HCT116 (cell line): ENCODE measurements at regions not wholly inside any gene's neighbourhood (a gene's known extent, or its start where the extent isn't known, plus 50 kb on each side); places are given as distances from the start of the nearest gene placed in this dataset.

Experiments
- ATAC-seq: fragments of 200-7000 bp; cut with Tn5 transposase; 2 replicates; pipeline ENCODE4 v1.9.1; 2020; ENCODE audit warnings: mild to moderate bottlenecking, moderate library complexity
- BruUV-seq: library from RNA; stranded (reverse); fragments of 400-500 nt; replicated peaks from 2 replicates; lab custom pipeline; 2021; lab: Mats Ljungman, UMichigan
- CTCF ChIA-PET: fragments of 300-600 bp; sonication (Branson Sonifier 250); formaldehyde crosslinking; loops from one replicate; lab custom pipeline; 2021; ENCODE audit warnings: antibody characterized with exemption; lab: Charles Lee
- POLR2A ChIA-PET: fragments of 300-600, 350-600 bp; sonication (Branson Sonifier 250); formaldehyde crosslinking; loops from one replicate; lab custom pipeline; 2021; ENCODE audit warnings: antibody characterized with exemption; lab: Charles Lee
- RAD21 ChIA-PET, 2 experiments: fragments of 300-600 bp; sonication (Branson Sonifier 250); formaldehyde crosslinking; loops; one replicate each; lab custom pipeline; 2023; ENCODE audit warnings: low total read pairs in 2 of 2; ENCODE audit not compliant: uncharacterized antibody in 2 of 2, unreplicated experiment in 2 of 2, low non-redundant PET in 1 of 2; lab: Charles Lee
- DNase-seq: peaks from one replicate; pipeline ENCODE4 v3.0.0-alpha.2; 2010; ENCODE audit warnings: low read depth, low spot score
- H2AFZ ChIP-seq: fragments of 200-600 bp; shearing (Covaris generic), sonication (generic); 2 replicates; pipeline ENCODE4 v1.6.1; 2017; ENCODE audit warnings: low read depth, mixed run types, mixed read lengths, antibody characterized with exemption, low read length; ENCODE audit not compliant: poor library complexity, severe bottlenecking
- H3K27ac ChIP-seq: 2 replicates; pipeline ENCODE4 v1.5.1; 2012; ENCODE audit warnings: low read depth, low read length
- H3K27me3 ChIP-seq: fragments of 200-600 bp; sonication (generic); 2 replicates; pipeline ENCODE4 v1.6.1; 2016; ENCODE audit warnings: mixed run types, low read length, mixed read lengths; ENCODE audit not compliant: insufficient read depth
- H3K36me3 ChIP-seq, 2 experiments: fragments of 200-500 bp in 1 of 2; fragments of 200-600 bp in 1 of 2; sonication (Bioruptor generic) in 1 of 2; sonication (generic) in 1 of 2; 2 replicates each; pipeline versions ENCODE4 v1.5.1 to v1.6.1; 2014 to 2016; ENCODE audit warnings: low read length in 2 of 2, inconsistent platforms in 1 of 2, mixed read lengths in 1 of 2, mixed run types in 1 of 2; ENCODE audit not compliant: insufficient read depth in 2 of 2, control insufficient read depth in 1 of 2
- H3K4me1 ChIP-seq, 2 experiments: fragments of 200-600 bp in 1 of 2; sonication (generic) in 1 of 2; 2 replicates each; pipeline versions ENCODE4 v1.5.1 to v1.6.1; 2012 to 2017; ENCODE audit warnings: low read length in 2 of 2, inconsistent platforms in 1 of 2, mild to moderate bottlenecking in 1 of 2, mixed read lengths in 1 of 2, mixed run types in 1 of 2, moderate library complexity in 1 of 2; ENCODE audit not compliant: insufficient read depth in 2 of 2, control insufficient read depth in 1 of 2
- H3K4me2 ChIP-seq: fragments of 200-600 bp; sonication (generic); 2 replicates; pipeline ENCODE4 v1.6.1; 2017; ENCODE audit warnings: mixed run types, low read length, mixed read lengths
- H3K4me3 ChIP-seq, 2 experiments: fragments of 200-600 bp in 1 of 2; sonication (generic) in 1 of 2; replicated peaks in 1 of 2; 2 replicates each; pipeline ENCODE4 v1.5.1; 2011 to 2016; ENCODE audit warnings: low read length in 2 of 2, control low read depth in 1 of 2, low read depth in 1 of 2, mild to moderate bottlenecking in 1 of 2, mixed read lengths in 1 of 2, mixed run types in 1 of 2
- H3K79me2 ChIP-seq: fragments of 200-600 bp; sonication (generic); 2 replicates; pipeline ENCODE4 v1.6.1; 2017; ENCODE audit warnings: mild to moderate bottlenecking, mixed run types, low read length, moderate library complexity, mixed read lengths; ENCODE audit not compliant: insufficient read depth
- H3K9ac ChIP-seq: fragments of 200-600 bp; sonication (generic); 2 replicates; pipeline ENCODE4 v1.6.1; 2016; ENCODE audit warnings: low read length, mixed read lengths
- H3K9me2 ChIP-seq: fragments of 200-600 bp; sonication (generic), shearing (Covaris generic); 2 replicates; pipeline ENCODE4 v1.6.1; 2017; ENCODE audit warnings: mixed run types, mild to moderate bottlenecking, moderate library complexity; ENCODE audit not compliant: insufficient read depth
- H3K9me3 ChIP-seq, 2 experiments: fragments of 200-500 bp in 1 of 2; fragments of 200-600 bp in 1 of 2; sonication (Bioruptor generic) in 1 of 2; sonication (generic) in 1 of 2; 2 replicates each; pipeline ENCODE4 v1.6.1; 2014 to 2017; ENCODE audit warnings: low read length in 2 of 2, mixed read lengths in 2 of 2, inconsistent platforms in 1 of 2, low read depth in 1 of 2, mild to moderate bottlenecking in 1 of 2, mixed run types in 1 of 2, moderate library complexity in 1 of 2; ENCODE audit not compliant: control insufficient read depth in 1 of 2, insufficient read depth in 1 of 2
- H4K20me1 ChIP-seq: fragments of 200-600 bp; sonication (generic), shearing (Covaris generic); 2 replicates; pipeline ENCODE4 v1.6.1; 2017; ENCODE audit warnings: mixed run types, mild to moderate bottlenecking, moderate library complexity; ENCODE audit not compliant: insufficient read depth
- FOSL1 ChIP-seq: IDR thresholded peaks from 2 replicates; pipeline ENCODE4 v1.6.1; 2012; ENCODE audit warnings: low read depth
- JUND ChIP-seq: IDR thresholded peaks from 2 replicates; pipeline ENCODE4 v1.6.1; 2012
- POLR2AphosphoS5 ChIP-seq: IDR thresholded peaks from 2 replicates; pipeline ENCODE4 v1.6.1; 2011; ENCODE audit warnings: mild to moderate bottlenecking, low read depth, low read length, moderate library complexity
- SIN3A ChIP-seq: IDR thresholded peaks from 2 replicates; pipeline ENCODE4 v1.6.1; 2012; ENCODE audit warnings: low read depth
- SP1 ChIP-seq: IDR thresholded peaks from 2 replicates; pipeline ENCODE4 v1.6.1; 2012; ENCODE audit warnings: low read depth
- YY1 ChIP-seq: IDR thresholded peaks from 2 replicates; pipeline ENCODE4 v1.6.1; 2011; ENCODE audit warnings: low read length, low read depth, moderate library complexity, mild to moderate bottlenecking; ENCODE audit not compliant: insufficient replicate concordance; ENCODE audit errors: extremely low read depth
- intact Hi-C: fragments of 100-400 bp; cut with micrococcal nuclease; formaldehyde crosslinking; loops from 2 replicates; pipeline ENCODE4 v1.10.0; 2022
- TF ChIP-seq, protein P1 (sequence below): IDR thresholded peaks from 2 replicates; pipeline ENCODE4 v1.6.1; 2011; ENCODE audit warnings: mild to moderate bottlenecking, low read length, moderate library complexity; ENCODE audit not compliant: insufficient replicate concordance; ENCODE audit errors: extremely low read depth

DNA sequence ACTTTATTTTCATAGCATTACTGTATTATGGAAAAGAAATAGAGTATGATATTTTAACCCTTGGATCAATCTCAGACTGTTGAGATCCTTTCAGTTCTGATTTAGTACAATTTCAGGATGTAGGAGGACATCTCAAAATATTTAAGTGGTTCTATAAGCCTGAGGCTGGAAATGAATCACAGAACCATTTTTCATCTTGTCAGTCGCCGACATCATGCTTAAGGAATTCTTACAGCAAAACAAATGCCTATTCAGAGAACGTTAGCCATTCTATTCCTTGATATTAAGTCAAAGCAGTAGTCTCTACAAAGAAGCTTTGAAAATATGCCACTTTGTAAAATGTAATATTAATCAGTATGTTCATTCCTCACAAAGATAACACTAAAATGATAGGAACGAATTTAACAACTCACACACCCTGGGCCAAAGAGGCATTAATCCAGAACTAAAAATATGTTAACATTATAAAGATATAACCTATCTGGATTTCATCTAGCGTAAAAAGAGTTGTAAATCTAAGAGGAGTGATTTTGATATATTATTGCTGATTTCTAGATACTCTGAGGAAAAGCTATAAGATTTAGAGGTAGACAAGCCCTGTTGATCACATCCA, 152.0 kb downstream of the GASK1B start:
- Histone ChIP-seq H3K27ac (no peak overlapping the region), H3K27me3 (no peaks in the 10 kb centered on the region), H3K4me1 (peaks cover 4 to 26% of the 10 kb centered on the region in 2 experiments), H3K9me2 (no peaks in the 10 kb centered on the region), H2AFZ (peak overlapping the region; percentile 64), H3K4me2 (peak overlapping the region; percentile 45), H4K20me1 (no peaks in the 10 kb centered on the region), H3K9ac (no peak overlapping the region), H3K9me3 (no peaks in the 10 kb centered on the region), H3K4me3 (no peak overlapping the region), H3K79me2 (no peaks in the 10 kb centered on the region), H3K36me3 (no peaks in the 10 kb centered on the region)
- ATAC-seq (peak; percentile 62), DNase-seq (peak; percentile 47)
- TF ChIP-seq JUND = peak; percentile 42; the same call in 1 of the 2 replicates
- no peak for TF ChIP-seq YY1
- peak; percentile 28; the same call in 1 of the 2 replicates for TF ChIP-seq SP1
- no peak for TF ChIP-seq POLR2AphosphoS5
- peak; percentile 44 for TF ChIP-seq FOSL1
- no TSS peak for BruUV-seq
- ChIA-PET POLR2A (no interaction called here), RAD21 (no interaction called here), CTCF (no interaction called here)
- intact Hi-C loops = no loop called here

DNA sequence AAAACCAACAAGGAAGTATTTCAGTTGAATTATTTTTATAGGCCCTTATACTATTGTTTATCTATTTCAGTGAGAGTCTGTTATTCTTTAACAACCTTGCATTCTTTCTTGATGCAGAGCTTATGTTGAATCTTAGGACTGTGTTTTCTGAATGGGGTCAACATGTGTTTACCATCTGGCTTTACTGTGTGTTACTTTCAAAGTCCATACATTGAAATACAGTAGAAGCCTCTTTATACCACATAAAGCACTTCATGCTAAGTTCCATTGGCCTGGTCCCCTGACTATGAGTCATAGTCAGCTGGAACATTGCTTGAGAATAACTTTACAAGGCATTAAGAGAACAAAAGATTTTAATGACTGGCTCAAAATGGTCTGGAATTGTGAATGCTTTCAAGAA, 152.6 kb downstream of the GASK1B start:
- TF ChIP-seq JUND (peak; percentile 42), SIN3A (no peak), FOSL1 (peak; percentile 60; the same call in 1 of the 2 replicates)
- TF ChIP-seq, protein P1, sequence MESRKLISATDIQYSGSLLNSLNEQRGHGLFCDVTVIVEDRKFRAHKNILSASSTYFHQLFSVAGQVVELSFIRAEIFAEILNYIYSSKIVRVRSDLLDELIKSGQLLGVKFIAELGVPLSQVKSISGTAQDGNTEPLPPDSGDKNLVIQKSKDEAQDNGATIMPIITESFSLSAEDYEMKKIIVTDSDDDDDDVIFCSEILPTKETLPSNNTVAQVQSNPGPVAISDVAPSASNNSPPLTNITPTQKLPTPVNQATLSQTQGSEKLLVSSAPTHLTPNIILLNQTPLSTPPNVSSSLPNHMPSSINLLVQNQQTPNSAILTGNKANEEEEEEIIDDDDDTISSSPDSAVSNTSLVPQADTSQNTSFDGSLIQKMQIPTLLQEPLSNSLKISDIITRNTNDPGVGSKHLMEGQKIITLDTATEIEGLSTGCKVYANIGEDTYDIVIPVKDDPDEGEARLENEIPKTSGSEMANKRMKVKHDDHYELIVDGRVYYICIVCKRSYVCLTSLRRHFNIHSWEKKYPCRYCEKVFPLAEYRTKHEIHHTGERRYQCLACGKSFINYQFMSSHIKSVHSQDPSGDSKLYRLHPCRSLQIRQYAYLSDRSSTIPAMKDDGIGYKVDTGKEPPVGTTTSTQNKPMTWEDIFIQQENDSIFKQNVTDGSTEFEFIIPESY = no peak
- CTCF ChIA-PET = no interaction called here
- POLR2A ChIA-PET = no interaction called here
- Histone ChIP-seq H3K79me2 (no peaks in the 10 kb centered on the region), H3K9ac (no peak overlapping the region), H3K4me3 (no peak overlapping the region), H3K27ac (no peak overlapping the region), H3K9me2 (no peaks in the 10 kb centered on the region), H3K27me3 (no peaks in the 10 kb centered on the region), H4K20me1 (no peaks in the 10 kb centered on the region), H2AFZ (peak overlapping the region; percentile 64), H3K4me2 (peak overlapping the region; percentile 45), H3K36me3 (no peaks in the 10 kb centered on the region), H3K9me3 (no peaks in the 10 kb centered on the region), H3K4me1 (peaks cover 4 to 23% of the 10 kb centered on the region in 2 experiments)
- ATAC-seq (peak; percentile 64), DNase-seq (peak; percentile 18)
- intact Hi-C loops = no loop called here
- BruUV-seq = no TSS peak
- RAD21 ChIA-PET = no interaction called here
